HepG2 (cell line): ENCODE measurements at regions not wholly inside any gene's neighbourhood (a gene's known extent, or its start where the extent isn't known, plus 50 kb on each side); places are given as distances from the start of the nearest gene placed in this dataset.

Experiments used
- ATF3 ChIP-seq: sonication (generic); formaldehyde crosslinking; IDR thresholded peaks from 2 replicates; pipeline ENCODE4 v1.4.0; 2020; ENCODE audit warnings: missing genetic modification reagents
- BHLHE40 ChIP-seq: IDR thresholded peaks from 2 replicates; pipeline ENCODE4 v1.6.1; 2011; ENCODE audit warnings: low read length, improper control_type of control experiment
- CBX5 ChIP-seq: sonication (generic); formaldehyde crosslinking; IDR thresholded peaks from 2 replicates; pipeline ENCODE4 v1.4.0; 2020; ENCODE audit warnings: missing genetic modification reagents, borderline replicate concordance
- CEBPB ChIP-seq: IDR thresholded peaks from 2 replicates; pipeline ENCODE4 v1.6.1; 2011; ENCODE audit warnings: low read depth, low read length, improper control_type of control experiment, borderline replicate concordance
- CEBPG ChIP-seq: IDR thresholded peaks from 2 replicates; pipeline ENCODE4 v1.6.1; 2016
- GZF1 ChIP-seq: sonication (generic); formaldehyde crosslinking; IDR thresholded peaks from 2 replicates; pipeline ENCODE4 v1.5.1; 2020; ENCODE audit warnings: mild to moderate bottlenecking, missing genetic modification reagents
- HCFC1 ChIP-seq: fragments of 150-350 bp; IDR thresholded peaks from 2 replicates; pipeline ENCODE4 v1.6.1; 2014; ENCODE audit warnings: low read depth, low read length
- MYC ChIP-seq: sonication (generic); formaldehyde crosslinking; IDR thresholded peaks from 2 replicates; pipeline ENCODE4 v1.9.0; 2021; ENCODE audit warnings: missing genetic modification reagents, borderline replicate concordance
- NCOA2 ChIP-seq: sonication (generic); formaldehyde crosslinking; IDR thresholded peaks from 2 replicates; pipeline ENCODE4 v1.8.0; 2022; ENCODE audit warnings: inconsistent platforms
- PAWR ChIP-seq: sonication (generic); formaldehyde crosslinking; IDR thresholded peaks from 2 replicates; pipeline ENCODE4 v1.4.0; 2020; ENCODE audit warnings: missing genetic modification reagents, mild to moderate bottlenecking, borderline replicate concordance
- REXO4 ChIP-seq: sonication (generic); formaldehyde crosslinking; IDR thresholded peaks from 2 replicates; pipeline ENCODE4 v1.8.0; 2022; ENCODE audit warnings: missing genetic modification reagents, mild to moderate bottlenecking, borderline replicate concordance
- SMYD3 ChIP-seq: sonication (generic); formaldehyde crosslinking; IDR thresholded peaks from 2 replicates; pipeline ENCODE4 v1.8.1; 2023; ENCODE audit warnings: mild to moderate bottlenecking, missing genetic modification reagents
- TGIF2 ChIP-seq: IDR thresholded peaks from 2 replicates; pipeline ENCODE4 v1.6.1; 2016; ENCODE audit warnings: control low read depth, missing compliant biosample characterization
- TMF1 ChIP-seq: sonication (generic); formaldehyde crosslinking; IDR thresholded peaks from 2 replicates; pipeline ENCODE4 v1.8.1; 2022; ENCODE audit warnings: low read depth, missing genetic modification reagents
- USF2 ChIP-seq, 2 experiments: sonication (generic) in 1 of 2; formaldehyde crosslinking in 1 of 2; IDR thresholded peaks; 2 replicates each; pipeline versions ENCODE4 v1.5.1 to v1.6.1; 2011 to 2020; ENCODE audit warnings: borderline replicate concordance in 1 of 2, low read depth in 1 of 2, low read length in 1 of 2, mild to moderate bottlenecking in 1 of 2, missing genetic modification reagents in 1 of 2, moderate library complexity in 1 of 2
- ZBTB21 ChIP-seq: sonication (generic); formaldehyde crosslinking; IDR thresholded peaks from 2 replicates; pipeline ENCODE4 v1.4.0; 2020; ENCODE audit warnings: missing genetic modification reagents
- ZFP1 ChIP-seq: IDR thresholded peaks from 2 replicates; pipeline ENCODE4 v1.6.1; 2016
- ZNF333 ChIP-seq: sonication (generic); formaldehyde crosslinking; IDR thresholded peaks from 2 replicates; pipeline ENCODE4 v1.4.0; 2020; ENCODE audit warnings: mild to moderate bottlenecking, missing genetic modification reagents, borderline replicate concordance
- ZNF512 ChIP-seq: sonication (generic); formaldehyde crosslinking; IDR thresholded peaks from 2 replicates; pipeline ENCODE4 v1.4.0; 2020; ENCODE audit warnings: mild to moderate bottlenecking, missing genetic modification reagents
- ZNF572 ChIP-seq: sonication (generic); formaldehyde crosslinking; IDR thresholded peaks from 2 replicates; pipeline ENCODE4 v1.5.1; 2020; ENCODE audit warnings: mild to moderate bottlenecking, missing genetic modification reagents
- ZNF790 ChIP-seq: sonication (generic); formaldehyde crosslinking; IDR thresholded peaks from 2 replicates; pipeline ENCODE4 v1.8.0; 2022; ENCODE audit warnings: missing genetic modification reagents, mild to moderate bottlenecking, borderline replicate concordance
- TF ChIP-seq, protein P1 (sequence below): sonication (generic); formaldehyde crosslinking; IDR thresholded peaks from 2 replicates; pipeline ENCODE4 v1.4.0; 2020; ENCODE audit warnings: missing genetic modification reagents
- TF ChIP-seq, protein P2 (sequence below): sonication (generic); formaldehyde crosslinking; IDR thresholded peaks from 2 replicates; pipeline ENCODE4 v1.4.0; 2020; ENCODE audit warnings: low read depth, missing genetic modification reagents

DNA sequence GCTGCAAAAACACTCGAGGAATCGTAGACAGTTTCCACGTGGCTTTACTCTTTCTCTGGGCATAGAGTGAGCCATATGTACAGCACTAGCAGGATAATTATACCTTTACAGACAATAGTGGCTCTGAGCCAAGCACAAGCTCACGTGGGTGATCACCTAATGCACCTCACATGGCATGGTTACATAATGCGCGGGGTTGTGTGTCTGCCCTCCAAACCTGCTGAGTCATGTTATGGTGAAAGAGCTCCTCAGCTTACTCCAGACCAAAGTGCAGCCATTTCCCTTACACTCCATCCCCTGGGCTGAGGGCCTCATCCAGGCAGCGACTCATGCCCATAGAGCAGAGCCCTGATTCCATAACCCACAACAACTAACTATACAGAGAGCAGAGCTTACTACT, 1458.4 kb upstream of the CADM2 start (continued):
- TF ChIP-seq ATF3 (0 out of 2 replicates have a peak, but pooled peaks have one; percentile 42), HCFC1 (no peak), MYC (no peak; the same call in 1 of the 2 replicates), PAWR (CRISPR knock-in tag) (no peak), CBX5 (CRISPR knock-in tag) (0 out of 2 replicates have a peak, but pooled peaks have one; percentile 71), CEBPB (peak; percentile 77; the same call in 1 of the 2 replicates), ZBTB21 (CRISPR knock-in tag) (peak; percentile 43; the same call in 1 of the 2 replicates), BHLHE40 (peak; percentile 86), CEBPG (CRISPR knock-in tag) (peak; percentile 75), REXO4 (CRISPR knock-in tag) (no peak), TMF1 (CRISPR knock-in tag) (no peak), SMYD3 (CRISPR knock-in tag) (no peak), ZNF512 (CRISPR knock-in tag) (no peak), ZNF572 (CRISPR knock-in tag) (no peak), NCOA2 (CRISPR knock-in tag) (0 out of 2 replicates have a peak, but pooled peaks have one; percentile 30), GZF1 (CRISPR knock-in tag) (no peak), TGIF2 (CRISPR knock-in tag) (no peak), ZFP1 (CRISPR knock-in tag) (0 out of 2 replicates have a peak, but pooled peaks have one; percentile 36), ZNF333 (peak; percentile 99), ZNF790 (no peak), USF2 (IDR thresholded peaks at IDR 0.05; ENCODE audit: low read depth, low read length) (peak; percentile 57), USF2 (CRISPR knock-in tag; IDR thresholded peaks at IDR 0.05; ENCODE audit: borderline replicate concordance) (peak; percentile 67; the same call in 1 of the 2 replicates)
- TF ChIP-seq, protein P1, sequence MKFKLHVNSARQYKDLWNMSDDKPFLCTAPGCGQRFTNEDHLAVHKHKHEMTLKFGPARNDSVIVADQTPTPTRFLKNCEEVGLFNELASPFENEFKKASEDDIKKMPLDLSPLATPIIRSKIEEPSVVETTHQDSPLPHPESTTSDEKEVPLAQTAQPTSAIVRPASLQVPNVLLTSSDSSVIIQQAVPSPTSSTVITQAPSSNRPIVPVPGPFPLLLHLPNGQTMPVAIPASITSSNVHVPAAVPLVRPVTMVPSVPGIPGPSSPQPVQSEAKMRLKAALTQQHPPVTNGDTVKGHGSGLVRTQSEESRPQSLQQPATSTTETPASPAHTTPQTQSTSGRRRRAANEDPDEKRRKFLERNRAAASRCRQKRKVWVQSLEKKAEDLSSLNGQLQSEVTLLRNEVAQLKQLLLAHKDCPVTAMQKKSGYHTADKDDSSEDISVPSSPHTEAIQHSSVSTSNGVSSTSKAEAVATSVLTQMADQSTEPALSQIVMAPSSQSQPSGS (CRISPR knock-in tag) = peak; percentile 48; the same call in 1 of the 2 replicates
- TF ChIP-seq, protein P2, sequence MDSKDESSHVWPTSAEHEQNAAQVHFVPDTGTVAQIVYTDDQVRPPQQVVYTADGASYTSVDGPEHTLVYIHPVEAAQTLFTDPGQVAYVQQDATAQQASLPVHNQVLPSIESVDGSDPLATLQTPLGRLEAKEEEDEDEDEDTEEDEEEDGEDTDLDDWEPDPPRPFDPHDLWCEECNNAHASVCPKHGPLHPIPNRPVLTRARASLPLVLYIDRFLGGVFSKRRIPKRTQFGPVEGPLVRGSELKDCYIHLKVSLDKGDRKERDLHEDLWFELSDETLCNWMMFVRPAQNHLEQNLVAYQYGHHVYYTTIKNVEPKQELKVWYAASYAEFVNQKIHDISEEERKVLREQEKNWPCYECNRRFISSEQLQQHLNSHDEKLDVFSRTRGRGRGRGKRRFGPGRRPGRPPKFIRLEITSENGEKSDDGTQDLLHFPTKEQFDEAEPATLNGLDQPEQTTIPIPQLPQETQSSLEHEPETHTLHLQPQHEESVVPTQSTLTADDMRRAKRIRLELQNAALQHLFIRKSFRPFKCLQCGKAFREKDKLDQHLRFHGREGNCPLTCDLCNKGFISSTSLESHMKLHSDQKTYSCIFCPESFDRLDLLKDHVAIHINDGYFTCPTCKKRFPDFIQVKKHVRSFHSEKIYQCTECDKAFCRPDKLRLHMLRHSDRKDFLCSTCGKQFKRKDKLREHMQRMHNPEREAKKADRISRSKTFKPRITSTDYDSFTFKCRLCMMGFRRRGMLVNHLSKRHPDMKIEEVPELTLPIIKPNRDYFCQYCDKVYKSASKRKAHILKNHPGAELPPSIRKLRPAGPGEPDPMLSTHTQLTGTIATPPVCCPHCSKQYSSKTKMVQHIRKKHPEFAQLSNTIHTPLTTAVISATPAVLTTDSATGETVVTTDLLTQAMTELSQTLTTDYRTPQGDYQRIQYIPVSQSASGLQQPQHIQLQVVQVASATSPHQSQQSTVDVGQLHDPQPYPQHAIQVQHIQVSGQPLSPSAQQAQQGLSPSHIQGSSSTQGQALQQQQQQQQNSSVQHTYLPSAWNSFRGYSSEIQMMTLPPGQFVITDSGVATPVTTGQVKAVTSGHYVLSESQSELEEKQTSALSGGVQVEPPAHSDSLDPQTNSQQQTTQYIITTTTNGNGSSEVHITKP (CRISPR knock-in tag) = no peak
